ENCODE measurements at regions not wholly inside any gene's neighbourhood (a gene's known extent, or its start where the extent isn't known, plus 50 kb on each side); places are given as distances from the start of the nearest gene placed in this dataset.
A peak's percentile ranks its signal among the peaks of the same experiment; 100 is the strongest.

- no peak overlapping the region for H3K4me3 ChIP-seq (replicated peaks in 1 of 3)
- TF ChIP-seq POLR2A (IDR thresholded peaks at IDR 0.05) (no peak), CTCF (IDR thresholded peaks at IDR 0.05) (no peak)
- H3K27ac ChIP-seq = no peak overlapping the region
- H3K4me1 ChIP-seq = peaks cover 0 to 6% of the 10 kb centered on the region in 2 donors
- 92 to 94% methylated on average over 8 of the region's 8 CpGs for WGBS, 2 donors
- no peaks in the 10 kb centered on the region for H3K9me3 ChIP-seq
- H3K27me3 ChIP-seq = no peaks in the 10 kb centered on the region
- no peaks in the 10 kb centered on the region for H3K36me3 ChIP-seq
- no peak for DNase-seq
- intact Hi-C loops (cut with DNase I) = no loop called here
Measured at GRCh38 chr9:134978272-134978671, 60.6 kb upstream of the FCN1 start.

GRCh38 chr9:134980516-134980915 is 62.8 kb upstream of the FCN1 start:
- Histone ChIP-seq H3K36me3 (no peaks in the 10 kb centered on the region), H3K27me3 (no peaks in the 10 kb centered on the region), H3K9me3 (no peaks in the 10 kb centered on the region), H3K4me1 (peaks cover 0 to 6% of the 10 kb centered on the region in 2 donors), H3K27ac (no peak overlapping the region), H3K4me3 (replicated peaks in 1 of 3) (no peak overlapping the region)
- 50 to 79% methylated on average over 6 to 8 of the region's 9 CpGs for WGBS, 2 donors
- peak; percentile 56 to 61 for DNase-seq
- TF ChIP-seq POLR2A (IDR thresholded peaks at IDR 0.05) (no peak), CTCF (IDR thresholded peaks at IDR 0.05) (no peak)
- intact Hi-C loops (cut with DNase I) = no loop called here

GRCh38 chr9:134980991-134981390 is 63.3 kb upstream of the FCN1 start:
- DNase-seq = no peak

GRCh38 chr9:134981829-134982228 is 64.1 kb upstream of the FCN1 start:
- WGBS, 2 donors = 90 to 92% methylated on average over 11 of the region's 11 CpGs
- H3K4me1 ChIP-seq = peaks cover 0 to 6% of the 10 kb centered on the region in 2 donors
- H3K27ac ChIP-seq = no peak overlapping the region
- H3K9me3 ChIP-seq = no peaks in the 10 kb centered on the region
- no peaks in the 10 kb centered on the region for H3K27me3 ChIP-seq
- intact Hi-C loops (cut with DNase I) = no loop called here
- DNase-seq = no peak
- H3K36me3 ChIP-seq = no peaks in the 10 kb centered on the region
- no peak overlapping the region for H3K4me3 ChIP-seq (replicated peaks in 1 of 3)
- TF ChIP-seq CTCF (IDR thresholded peaks at IDR 0.05) (no peak), POLR2A (IDR thresholded peaks at IDR 0.05) (no peak)

More at GRCh38 chr9:134980991-134981390, 63.3 kb upstream of the FCN1 start:
- H3K4me1 ChIP-seq = peaks cover 0 to 6% of the 10 kb centered on the region in 2 donors
- H3K27ac ChIP-seq = no peak overlapping the region
- no peaks in the 10 kb centered on the region for H3K36me3 ChIP-seq
- no peak overlapping the region for H3K4me3 ChIP-seq (replicated peaks in 1 of 3)
- intact Hi-C loops (cut with DNase I) = no loop called here
- TF ChIP-seq POLR2A (IDR thresholded peaks at IDR 0.05) = no peak
- TF ChIP-seq CTCF (IDR thresholded peaks at IDR 0.05) = no peak
- no peaks in the 10 kb centered on the region for H3K9me3 ChIP-seq
- 87 to 91% methylated on average over 10 of the region's 10 CpGs for WGBS, 2 donors
- H3K27me3 ChIP-seq = no peaks in the 10 kb centered on the region

- DNase-seq = no peak
- WGBS, 2 donors = 77 to 78% methylated on average over 8 of the region's 8 CpGs
- intact Hi-C loops (cut with DNase I) = no loop called here
- Histone ChIP-seq H3K27me3 (no peaks in the 10 kb centered on the region), H3K4me3 (replicated peaks in 1 of 3) (no peak overlapping the region), H3K36me3 (no peaks in the 10 kb centered on the region), H3K4me1 (peaks cover 0 to 6% of the 10 kb centered on the region in 2 donors), H3K9me3 (no peaks in the 10 kb centered on the region), H3K27ac (no peak overlapping the region)
- no peak for TF ChIP-seq CTCF (IDR thresholded peaks at IDR 0.05)
- no peak for TF ChIP-seq POLR2A (IDR thresholded peaks at IDR 0.05)
Measured at GRCh38 chr9:134982311-134982710, 64.6 kb upstream of the FCN1 start.
